Activated T-cell treated with anti-CD3 and anti-CD28 coated beads for 24 hours (primary cell): ENCODE measurements at regions not wholly inside any gene's neighbourhood (a gene's known extent, or its start where the extent isn't known, plus 50 kb on each side); places are given as distances from the start of the nearest gene placed in this dataset.
"Not testable (repeated sequence)": the region's sequence is repeated elsewhere in the genome, so short reads cannot be mapped to it uniquely, and the experiment has no call there.

Experiments used
- DNase-seq: peaks from one replicate; pipeline ENCODE4 v3.0.0-alpha.2; 2020; ENCODE audit warnings: low read depth

DNA sequence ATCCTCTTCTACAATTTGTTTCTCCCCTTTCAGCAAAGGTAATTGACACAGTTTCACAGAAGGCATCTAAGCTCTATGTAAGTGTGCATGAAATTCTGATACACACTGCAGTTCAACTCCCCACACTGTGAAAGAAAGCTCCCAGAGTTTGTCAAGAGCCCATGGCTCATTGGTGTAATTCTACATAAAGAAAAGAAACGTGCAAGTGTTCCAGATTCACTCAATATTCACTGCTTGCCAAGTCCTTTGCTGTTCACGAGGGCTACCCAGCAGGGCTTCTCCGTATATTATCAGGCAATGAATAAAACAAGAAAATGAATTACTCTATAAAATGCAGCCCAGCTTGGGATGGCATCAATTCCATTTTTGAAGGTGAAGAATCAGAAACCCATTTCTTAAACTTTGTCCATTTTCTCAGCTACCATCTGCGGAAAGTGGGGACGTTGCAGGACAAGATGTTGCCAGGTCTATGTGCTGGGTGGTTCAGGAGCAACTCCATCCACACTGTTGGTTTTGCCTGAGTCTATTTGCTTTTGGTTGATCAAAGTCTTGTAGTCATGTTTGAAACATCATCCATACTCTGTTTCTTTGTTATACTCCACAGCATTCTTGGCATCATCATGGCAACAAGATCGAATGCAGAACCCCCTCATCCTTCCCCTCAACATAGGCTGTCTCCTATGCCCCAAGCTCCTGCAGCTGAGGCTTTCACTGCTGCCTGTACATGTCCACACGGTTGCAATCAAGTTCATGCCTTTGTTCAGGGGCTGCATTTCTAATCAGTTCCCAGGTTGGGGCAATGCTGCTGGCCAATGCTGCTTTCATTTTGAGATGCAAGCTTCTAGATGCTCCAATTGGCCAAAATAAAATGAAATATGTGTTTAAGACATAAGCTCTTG, 301.8 kb downstream of the MED10 start:
- no peak for DNase-seq

DNA sequence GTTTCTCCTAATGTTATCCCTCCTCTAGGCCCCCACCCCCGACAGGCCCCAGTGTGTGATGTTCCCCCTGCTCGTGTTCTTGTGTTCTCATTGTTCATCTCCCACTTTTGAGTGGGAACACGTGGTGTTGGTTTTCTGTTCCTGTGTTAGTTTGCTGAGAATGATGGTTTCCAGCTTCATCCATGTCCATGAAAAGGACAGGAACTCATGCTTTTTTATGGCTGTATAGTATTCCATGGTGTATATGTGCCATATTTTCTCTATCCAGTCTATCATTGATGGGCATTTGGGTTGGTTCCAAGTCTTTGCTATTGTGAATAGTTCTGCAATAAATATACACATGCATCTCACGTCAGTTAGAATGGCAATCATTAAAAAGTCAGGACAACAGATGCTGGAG, 305.9 kb downstream of the MED10 start:
- not testable (repeated sequence) for DNase-seq

DNA sequence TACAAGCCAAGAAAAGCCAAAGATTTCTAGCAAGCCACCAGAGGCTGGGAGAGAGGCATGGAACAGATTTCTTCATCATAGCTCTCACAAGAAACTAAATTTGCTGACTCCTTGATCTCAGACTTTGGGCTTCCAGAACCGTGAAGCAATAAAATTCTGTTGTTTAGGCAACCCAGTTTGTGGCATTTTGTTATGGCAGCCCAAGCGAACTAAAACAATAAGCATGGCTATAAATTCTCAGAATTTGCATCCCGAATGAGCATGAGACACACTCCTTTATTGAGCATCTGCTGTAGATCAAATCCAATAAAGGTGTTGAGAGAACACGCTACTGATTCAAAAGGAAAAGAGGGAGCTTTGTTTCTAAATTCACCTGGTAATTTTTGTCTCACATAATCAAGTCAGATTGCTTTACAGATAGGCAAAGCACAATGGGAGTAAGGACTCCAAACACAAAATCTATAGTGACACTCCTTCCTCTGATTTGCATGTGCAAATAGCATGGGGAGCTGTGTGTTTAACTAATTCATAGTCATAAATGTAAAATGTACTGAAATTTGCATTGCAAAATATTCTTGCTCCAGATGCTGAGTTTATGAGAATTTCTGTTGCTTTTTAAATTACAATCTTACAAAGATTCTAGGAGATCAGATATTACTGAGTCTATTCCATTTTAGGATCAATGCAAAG, 308.7 kb downstream of the MED10 start:
- no peak for DNase-seq

DNA sequence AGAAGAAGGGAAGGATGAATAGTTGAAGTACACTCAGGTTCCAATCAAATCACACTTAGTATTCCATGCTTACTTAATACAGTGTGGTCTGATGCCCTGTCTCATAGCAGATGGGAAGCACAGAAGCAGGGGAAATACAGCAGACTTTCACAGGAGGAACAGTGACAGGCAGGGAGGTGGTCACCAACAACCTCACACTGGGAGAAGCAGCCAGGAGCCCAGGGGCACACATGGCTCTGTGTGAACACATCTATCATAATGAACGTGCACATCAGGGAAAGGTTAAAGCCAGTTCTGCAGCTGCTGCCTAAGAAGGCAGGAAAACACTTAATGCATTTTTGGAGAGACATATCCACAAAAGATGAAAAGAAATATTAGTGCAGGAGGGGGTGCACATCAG, 312.3 kb downstream of the MED10 start:
- DNase-seq: no peak

DNA sequence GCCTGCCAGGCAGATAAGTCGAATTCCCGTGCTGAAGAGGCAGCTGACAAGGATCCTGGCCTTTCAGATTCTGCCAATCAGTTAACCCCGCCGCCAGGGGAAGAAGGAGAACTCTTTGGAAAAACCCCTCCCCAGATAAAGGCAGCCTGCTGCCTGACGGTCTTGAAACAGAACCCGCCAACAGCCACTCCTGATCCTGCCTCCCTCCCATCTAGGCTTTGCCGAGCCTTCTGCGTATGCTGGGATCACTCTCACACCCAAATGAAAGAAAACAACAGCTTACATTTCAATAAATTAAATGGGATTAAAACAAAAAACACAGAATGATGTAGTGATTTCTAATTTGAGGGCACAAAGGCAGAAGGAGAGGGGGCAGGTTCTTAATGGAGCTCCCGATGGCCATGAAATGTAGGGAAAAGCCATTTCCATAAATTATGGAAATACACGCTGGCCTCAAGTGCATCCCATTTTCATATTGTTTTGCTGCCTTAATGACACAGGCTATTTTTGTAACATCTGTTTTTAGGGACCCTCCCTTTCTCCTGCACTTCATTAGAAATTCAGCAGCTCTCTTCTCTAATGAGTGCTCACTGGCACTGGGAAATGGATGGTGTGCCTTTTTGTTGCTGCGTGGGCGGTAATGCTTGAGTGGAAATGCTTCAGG, 319.1 kb downstream of the MED10 start:
- DNase-seq: no peak

DNA sequence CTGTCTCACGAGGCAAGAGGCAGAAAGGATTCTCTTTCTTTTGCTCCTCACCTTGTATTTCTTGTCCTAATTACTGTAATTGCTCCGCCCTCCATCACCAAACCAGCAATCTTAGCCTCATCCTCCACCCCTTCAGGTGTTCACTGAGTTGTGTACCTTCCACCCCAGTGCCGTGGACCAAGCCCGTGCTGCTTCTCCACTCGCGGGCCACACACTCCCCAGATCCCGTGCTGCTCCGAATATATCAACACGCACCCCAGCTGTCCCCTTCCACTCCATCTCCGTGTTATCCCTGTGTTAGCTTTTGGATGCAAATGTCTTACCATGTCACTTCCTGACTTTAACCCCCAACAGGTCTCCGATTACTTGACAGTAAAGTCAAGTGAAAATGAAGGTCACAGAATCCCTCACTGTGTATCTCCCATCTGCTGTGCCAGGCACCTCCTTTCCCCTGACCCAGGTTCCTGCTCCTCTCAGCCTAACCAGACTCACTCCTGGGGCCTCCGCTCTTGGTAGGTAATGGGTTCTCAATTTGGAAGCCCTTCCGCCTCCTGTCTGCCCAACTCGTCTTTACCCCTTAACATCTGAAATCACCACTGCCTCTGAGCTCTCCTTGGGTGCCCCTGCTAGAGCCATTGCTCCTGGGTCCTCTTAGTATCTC, 320.2 kb downstream of the MED10 start:
- DNase-seq: no peak

DNA sequence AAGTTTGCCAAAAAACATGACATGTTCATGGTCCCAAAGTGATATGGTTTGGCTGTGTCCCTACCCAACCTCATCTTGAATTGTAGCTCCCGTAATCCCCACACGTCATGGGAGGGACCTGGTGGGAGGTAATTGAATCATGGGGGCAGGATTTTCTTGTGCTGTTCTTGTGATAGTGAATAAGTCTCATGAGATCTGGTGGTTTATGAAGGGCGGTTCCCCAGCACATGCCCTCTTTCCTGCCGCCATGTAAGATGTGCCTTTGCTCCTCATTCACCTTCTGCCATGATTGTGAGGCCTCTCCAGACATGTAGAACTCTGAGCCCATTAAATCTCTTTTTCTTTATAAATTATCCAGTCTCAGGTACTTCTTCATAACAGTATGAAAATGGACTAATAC, 322.1 kb downstream of the MED10 start:
- DNase-seq: no peak

DNA sequence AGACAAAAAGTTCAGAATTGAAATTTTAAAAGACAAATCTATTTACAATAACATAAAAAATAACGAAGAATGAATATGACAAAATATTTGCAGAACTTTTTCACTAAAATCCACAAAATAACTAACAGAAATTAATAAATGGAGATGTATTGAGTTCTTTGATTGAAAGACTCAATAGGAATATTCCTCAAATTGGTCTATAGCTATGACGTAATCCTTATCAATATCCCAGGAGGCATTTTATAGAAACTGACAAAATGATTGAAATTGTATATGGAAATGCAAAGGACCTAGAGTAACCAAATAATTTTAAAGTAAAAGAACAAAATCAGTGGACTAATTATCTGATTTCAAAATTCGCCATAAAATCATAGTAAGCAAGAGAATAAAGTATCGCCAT, 328.7 kb downstream of the MED10 start:
- DNase-seq: no peak

DNA sequence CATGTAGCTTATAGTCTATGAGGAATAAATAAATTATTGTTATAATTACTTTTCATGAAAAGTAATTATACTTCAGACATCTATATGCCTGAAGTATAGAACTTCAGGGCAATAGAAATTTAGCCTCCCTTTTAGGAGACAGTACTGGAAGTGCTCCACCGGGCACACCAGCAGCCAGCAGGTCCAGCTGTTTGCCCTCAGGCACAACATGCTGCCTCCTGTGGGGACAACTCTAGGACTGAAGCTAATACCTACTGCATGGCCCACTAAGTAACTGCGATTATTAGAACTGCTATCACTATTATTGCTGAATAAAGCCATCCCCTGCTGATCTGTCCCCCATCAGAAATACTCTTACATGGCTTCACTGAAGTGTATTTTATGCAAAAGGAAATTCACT, 329.6 kb downstream of the MED10 start:
- no peak for DNase-seq

DNA sequence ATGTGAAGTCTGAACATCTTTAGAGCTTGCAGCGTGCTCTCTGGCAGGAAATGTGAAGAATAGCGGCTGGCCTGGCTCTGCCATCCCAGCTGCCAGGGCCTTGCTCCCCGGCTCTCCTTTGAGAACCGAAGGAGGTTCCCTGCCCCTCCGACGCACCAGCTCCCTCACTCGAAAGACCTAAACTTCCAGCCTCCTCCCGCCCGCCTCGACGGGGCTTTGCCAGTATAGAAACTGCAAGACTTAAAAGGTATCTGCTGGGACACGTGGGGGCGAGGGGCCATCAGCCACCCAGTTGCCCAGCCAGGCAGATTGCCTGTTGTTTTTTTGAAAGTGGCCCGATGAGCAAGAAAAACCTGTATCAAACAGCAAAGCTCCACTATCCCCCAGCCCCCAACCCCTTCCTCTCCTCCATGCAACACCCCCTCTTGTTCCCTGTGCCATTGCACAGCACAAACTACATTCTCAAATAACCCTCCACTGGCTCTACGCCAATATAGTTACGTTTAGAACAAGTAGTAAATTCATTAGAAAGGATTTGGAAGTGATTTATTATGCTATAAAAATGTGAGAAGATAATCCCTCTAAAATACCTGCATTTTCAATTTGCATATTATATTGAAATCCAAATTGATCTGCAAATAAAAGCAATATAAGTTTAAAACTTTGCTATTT, 331.9 kb downstream of the MED10 start:
- DNase-seq: no peak

DNA sequence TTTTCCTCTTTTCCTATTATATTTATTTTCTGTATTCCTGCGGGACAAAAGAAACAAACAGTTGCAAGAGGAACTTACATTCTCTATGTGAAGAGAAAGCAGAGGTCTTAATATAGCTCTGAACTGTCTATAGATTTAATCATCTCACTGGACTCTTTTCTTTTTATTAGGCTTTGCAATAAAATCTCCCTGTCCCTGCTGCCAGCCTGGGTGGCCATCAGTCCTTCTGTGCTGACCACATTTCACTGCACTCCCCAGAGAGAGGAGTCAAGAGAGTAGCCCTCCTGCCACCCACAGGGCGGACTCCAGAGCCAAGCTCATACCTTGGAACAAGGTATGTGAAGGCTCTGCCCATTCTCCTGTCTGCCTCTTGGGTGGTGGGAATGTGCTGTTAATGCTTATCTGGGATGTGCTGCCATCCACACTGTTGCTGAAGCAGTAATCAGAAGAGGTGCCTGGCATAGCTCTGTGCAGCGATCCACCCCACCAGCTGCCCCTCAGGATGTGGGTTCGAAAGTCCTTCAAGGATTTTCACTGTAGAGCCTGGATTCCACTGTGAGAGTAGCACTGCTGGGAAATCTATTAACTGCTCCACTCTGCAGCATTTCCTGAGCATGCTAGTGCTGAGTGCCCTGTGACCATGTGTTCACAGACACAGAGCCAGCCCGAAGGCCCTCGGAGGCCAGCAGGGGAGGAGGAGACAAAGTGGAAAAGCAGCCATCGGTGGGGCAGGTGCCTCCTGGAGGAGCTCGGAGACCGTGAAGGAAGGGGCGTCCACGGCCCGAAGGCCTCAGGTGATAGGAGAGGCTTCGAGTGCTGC, 334.6 kb downstream of the MED10 start:
- no peak for DNase-seq

DNA sequence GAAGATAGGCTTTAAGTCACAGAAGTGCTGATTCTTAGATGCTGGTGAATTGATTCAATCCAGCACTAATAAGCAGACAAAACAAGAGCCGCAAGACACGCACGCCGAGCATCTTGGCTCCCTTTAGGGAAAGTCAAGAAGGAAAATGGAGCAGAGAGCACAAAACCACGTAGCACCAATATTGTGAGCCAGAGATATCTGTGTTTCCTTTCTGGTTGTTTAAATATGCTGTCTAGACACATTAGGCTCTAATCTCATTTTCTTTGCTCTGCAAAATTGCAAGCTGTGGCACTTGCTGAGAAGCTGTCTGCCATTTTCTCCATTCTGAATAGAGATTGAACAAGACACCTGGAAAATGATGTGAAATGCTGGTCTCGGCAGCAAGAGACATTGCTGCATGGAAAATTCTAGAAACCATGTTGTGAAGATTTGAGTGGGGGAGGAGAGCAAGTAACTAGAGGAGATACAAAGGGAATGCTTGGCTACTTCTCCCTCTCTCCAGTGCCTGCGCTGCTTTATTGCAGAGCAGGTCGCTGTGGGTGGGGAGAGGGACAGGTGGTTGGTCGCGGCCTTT, 336.3 kb downstream of the MED10 start:
- DNase-seq: no peak

DNA sequence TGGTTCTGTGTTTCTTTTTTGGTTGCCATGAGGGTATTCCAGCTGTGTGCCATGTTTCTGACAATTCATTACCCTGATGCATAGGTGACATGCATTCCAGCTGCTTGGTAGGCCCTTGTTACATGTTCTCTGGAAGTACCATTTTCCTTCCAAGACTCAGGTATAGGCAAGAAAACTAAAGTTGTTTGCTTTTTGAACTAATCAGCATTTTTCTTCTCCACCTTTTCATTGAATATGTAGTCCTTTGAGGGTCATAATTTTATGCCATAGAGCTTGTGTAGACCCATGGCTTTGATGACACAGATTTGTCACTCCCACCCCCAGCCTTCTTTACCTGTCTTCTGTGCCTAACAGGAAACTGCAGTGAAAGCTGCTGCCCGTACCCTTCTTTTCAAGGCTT, 339.2 kb downstream of the MED10 start:
- no peak for DNase-seq

DNA sequence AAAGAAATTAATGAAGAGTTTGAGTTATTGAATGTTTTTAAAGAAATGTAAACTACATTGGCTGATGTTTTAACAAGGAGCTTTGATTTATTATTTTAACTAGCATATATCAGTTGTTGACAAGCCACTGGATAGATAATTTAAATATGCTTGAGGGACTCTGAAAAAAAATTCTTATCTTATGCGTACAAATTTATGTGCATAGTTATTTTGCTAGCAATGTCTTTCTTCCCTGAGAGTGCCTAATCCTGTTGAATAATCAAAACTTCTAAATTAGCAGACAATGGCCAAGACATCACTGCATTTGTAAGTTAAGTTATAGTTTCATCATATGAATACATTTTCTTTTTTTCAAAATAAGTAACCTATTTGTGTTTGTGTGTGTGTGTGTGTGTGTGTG, 342.3 kb downstream of the MED10 start:
- DNase-seq: no peak

DNA sequence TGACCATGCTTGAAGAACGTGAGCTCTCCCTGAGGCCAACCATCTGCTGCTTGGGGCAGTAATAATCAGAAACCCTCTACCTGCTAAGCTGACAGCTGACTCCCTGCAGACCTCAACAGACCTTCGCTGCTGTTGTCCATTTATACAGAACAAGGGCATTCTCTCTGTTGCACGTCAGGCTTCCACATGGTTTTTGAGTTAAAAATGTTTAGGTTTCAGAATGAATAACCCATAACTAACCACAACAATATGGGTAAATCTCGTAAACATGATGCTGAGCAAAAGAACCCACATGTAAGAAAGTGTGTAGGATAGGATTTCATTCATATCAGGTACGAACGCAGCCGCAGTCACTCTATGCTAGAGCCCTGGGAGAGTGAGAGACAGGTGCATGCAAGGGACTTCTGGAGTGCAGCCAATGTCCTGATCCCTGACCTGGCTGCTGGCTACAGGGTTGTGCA, 348.5 kb downstream of the MED10 start:
- no peak for DNase-seq

DNA sequence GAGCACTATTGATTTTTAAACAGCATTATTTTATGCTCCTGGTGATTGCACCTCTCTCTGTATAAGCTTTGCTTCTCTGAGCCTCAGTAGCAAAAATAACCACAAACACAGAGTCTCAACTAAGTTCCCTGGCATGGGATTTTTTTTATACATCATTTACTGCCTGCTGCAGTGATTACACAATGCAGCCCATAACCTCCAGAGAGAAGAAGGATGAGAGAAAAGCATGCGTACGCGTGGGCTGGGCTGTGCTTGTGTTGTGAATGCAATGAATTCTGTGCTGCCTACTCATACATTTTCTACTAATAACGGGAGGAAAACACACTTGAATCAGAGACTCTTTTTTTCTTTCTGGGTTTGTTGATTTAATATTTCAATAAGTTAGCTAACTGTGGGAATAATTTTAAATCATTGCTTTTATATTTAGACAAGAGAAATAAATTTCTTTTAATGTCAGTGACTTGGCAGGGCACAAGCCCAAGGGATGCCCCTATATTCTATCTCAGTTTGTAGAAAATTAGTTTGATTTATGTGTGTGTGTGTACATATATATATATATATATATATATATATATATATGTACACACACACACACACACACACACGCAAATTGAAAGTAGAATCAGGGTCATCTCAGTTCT, 351.5 kb downstream of the MED10 start:
- no peak for DNase-seq

DNA sequence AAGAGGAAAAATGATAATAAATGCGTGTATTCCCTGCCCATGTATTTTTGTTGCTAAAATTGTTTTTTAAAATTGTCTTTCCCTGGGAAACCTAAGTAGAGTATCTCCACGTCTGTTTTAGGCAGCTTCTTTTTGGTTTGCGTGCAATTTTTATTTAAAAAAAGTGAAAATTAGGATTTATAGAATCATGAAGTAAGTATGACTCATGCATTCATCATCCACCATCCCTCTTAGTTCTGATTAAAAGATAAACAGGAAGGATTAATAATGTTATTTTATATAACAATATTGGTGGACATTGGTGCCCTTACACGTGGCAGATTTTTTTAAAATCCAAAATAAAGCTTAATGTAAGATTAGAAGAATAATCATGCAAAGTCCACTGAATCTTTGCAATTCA, 358.7 kb downstream of the MED10 start:
- DNase-seq: no peak

DNA sequence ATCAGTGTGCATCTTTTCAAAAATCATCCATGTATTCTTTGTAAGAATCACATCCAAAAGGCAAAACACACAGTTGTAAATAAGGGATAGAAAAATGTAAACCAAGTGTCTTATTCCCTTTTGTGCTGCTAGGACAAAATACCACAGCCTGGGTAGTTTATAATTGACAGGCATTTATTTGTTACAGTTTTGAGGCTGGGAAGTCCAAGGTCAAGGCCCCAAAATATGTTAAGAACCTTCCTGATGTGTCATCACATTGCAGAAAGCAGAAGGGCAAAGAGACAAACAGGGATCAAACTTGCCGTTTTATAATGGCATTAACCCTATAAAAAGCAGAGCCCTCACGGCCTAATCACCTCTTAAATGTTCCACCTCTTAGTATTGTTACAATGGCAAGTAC, 364.8 kb downstream of the MED10 start:
- DNase-seq: no peak

DNA sequence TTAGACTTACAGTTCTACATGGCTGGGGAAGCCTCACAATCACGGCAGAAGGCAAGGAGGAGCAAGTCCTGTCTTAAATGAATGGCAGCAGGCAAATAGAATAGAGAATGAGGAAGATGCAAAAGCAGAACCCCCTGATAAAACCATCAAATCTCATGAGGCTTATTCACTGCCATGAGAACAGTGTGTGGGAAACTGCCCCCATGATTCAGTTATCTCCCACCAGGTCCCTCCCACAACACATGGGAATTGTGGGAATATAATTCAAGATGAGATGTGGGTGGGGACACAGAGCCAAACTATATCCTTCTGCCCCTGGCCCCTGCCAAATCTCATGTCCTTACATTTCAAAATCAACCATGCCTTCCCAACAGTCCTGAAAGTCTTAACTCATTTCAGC, 367.1 kb downstream of the MED10 start:
- no peak for DNase-seq

DNA sequence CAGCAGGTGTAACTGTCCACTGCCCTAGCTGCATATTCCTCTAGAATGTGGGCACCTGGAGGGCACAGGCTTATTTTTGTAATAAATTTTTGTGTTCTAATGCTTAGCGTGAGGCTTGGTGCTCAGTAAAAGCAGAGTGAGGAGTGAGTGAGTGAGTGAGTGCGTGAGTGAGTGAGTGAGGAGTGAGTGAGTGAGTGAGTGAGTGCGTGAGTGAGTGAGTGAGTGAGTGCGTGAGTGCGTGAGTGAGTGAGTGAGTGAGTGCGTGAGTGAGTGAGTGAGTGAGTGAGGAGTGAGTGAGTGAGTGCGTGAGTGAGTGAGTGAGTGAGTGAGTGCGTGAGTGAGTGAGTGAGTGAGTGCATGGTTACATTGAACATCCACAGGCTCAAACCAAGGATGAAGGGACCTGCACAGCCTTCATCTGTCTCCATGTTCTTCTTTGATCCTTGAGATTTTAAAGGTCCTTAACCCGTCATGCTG, 371.5 kb downstream of the MED10 start:
- no peak for DNase-seq
